ENCODE measurements at regions not wholly inside any gene's neighbourhood (a gene's known extent, or its start where the extent isn't known, plus 50 kb on each side); places are given as distances from the start of the nearest gene placed in this dataset.

DNA sequence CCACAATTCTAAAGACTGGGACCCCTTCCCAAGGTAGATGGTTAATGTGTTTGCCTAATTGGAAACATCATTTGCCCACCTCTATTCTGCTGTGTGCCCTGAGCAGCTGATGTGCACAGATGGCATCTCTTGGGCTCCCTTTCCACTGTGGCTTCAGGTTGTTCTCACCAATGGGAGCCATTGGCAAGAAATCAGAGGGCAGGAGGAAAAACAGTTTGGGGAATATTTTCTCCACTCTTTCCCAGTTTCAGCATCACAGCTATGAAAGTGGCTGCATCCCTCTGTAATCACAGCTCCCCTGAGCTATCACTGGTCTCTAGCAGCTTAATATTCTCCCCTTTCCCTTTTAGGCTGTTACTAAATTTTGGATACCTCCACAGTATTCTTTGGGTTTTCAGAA lies 911.6 kb upstream of the SEMA6A start:
- H3K4me3 Mint-ChIP-seq = no peak overlapping the region
- H3K9me3 Mint-ChIP-seq = no peaks in the 10 kb centered on the region
- no peak for DNase-seq
- no peaks in the 10 kb centered on the region for H3K4me1 Mint-ChIP-seq
- no peaks in the 10 kb centered on the region for H3K36me3 Mint-ChIP-seq (ENCODE audit: low read depth)
- H3K27ac Mint-ChIP-seq = no peak overlapping the region
- intact Hi-C loops (cut with micrococcal nuclease) = no loop called here
- no peaks in the 10 kb centered on the region for H3K27me3 Mint-ChIP-seq

DNA sequence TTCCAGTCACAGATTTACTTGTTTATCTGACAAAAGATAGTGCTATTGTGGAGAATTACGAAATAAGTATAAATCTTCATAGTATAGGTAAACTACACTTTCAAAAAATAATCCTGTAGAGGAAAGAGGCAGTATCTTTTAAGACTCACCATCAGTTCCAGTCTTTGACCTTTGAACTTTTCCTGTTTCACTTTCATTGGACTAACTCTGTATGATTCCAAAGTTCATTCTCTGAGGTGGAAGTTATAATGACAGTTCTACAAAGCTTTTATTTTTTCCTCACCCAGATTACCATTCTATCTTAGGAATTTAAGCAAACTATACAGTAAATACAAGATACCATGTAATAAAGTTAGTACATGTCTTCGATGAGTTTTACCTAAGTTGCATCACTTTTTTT lies 901.3 kb upstream of the SEMA6A start:
- no peak overlapping the region for H3K4me3 Mint-ChIP-seq
- H3K27me3 Mint-ChIP-seq = no peaks in the 10 kb centered on the region
- no peak overlapping the region for H3K27ac Mint-ChIP-seq
- DNase-seq = no peak
- H3K4me1 Mint-ChIP-seq = no peaks in the 10 kb centered on the region
- no peaks in the 10 kb centered on the region for H3K36me3 Mint-ChIP-seq (ENCODE audit: low read depth)
- intact Hi-C loops (cut with micrococcal nuclease) = no loop called here
- H3K9me3 Mint-ChIP-seq = no peaks in the 10 kb centered on the region

DNA sequence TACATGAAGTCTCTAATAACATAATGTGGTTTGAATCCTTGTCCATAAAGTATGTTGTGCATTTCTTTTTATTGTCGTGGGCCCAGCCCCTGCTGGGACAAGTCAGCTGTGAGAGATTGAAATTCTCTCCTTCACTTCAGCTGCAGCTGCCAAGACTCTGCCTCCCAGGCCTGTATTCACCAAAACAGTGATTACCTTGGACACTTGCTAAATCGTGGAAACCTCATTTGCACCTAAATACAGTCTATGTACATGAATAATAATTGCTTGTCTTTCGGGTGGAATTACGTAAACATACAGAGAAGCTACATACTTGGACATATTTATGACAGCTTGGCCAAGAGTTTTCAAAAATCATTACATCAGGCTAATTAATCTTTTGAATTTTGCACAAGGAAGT lies 898.5 kb upstream of the SEMA6A start:
- no peak for DNase-seq
- Mint-ChIP-seq H3K4me1 (no peaks in the 10 kb centered on the region), H3K27ac (no peak overlapping the region), H3K36me3 (ENCODE audit: low read depth) (no peaks in the 10 kb centered on the region), H3K27me3 (no peaks in the 10 kb centered on the region), H3K4me3 (no peak overlapping the region), H3K9me3 (no peaks in the 10 kb centered on the region)
- intact Hi-C loops (cut with micrococcal nuclease) = no loop called here

DNA sequence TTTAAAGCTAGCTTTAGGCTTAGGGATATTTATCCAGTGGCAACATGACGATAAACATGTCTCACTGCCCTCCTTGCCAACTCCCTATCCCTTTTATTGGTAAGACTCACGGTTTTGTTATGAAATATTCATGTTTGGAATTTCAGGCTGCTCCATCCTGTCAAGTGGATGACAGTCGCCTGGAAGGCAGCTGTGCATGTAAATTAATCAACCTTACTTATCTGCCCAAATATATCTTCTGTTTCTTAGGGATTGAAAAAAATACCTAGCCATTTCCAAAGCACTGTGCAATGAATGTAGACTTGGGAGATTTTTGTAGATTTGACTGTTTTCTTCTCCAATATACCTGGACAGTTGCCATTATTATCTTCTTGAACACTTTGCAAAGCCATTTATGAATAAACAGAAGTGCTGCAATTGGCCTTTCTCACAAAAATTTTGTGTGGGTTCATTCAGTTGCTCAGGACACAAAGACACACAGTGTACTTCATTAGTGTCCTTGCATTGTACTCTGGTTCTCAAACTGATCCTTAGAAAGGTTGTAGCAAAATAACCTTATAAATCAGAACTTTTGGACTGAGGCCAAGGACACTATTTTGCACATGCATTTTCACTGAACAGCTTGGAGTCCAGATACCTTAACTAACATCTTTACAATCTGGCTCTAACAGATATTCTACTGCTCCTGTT lies 889.4 kb upstream of the SEMA6A start:
- no peak for DNase-seq
- intact Hi-C loops (cut with micrococcal nuclease) = no loop called here
- no peaks in the 10 kb centered on the region for H3K36me3 Mint-ChIP-seq (ENCODE audit: low read depth)
- H3K4me1 Mint-ChIP-seq = no peaks in the 10 kb centered on the region
- no peaks in the 10 kb centered on the region for H3K27me3 Mint-ChIP-seq
- no peak overlapping the region for H3K4me3 Mint-ChIP-seq
- no peak overlapping the region for H3K27ac Mint-ChIP-seq
- no peaks in the 10 kb centered on the region for H3K9me3 Mint-ChIP-seq

DNA sequence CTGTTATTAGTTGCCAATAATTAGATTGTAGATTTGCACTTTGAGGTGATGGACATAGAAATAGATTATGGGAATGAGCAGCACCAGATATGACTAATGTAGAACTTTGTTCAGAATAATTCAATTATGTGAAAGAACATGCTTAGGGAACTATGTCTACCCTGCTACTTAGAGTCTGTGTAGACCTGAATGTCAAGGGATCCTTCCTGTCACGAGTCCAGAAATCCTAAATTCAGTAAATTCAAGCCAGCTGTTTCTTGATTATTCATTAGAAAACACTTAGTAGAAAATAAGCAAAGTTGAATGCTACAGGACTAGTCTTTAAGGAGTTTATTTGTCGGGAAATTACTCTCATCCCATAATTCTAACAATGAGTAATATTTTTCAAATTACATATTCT lies 887.3 kb upstream of the SEMA6A start:
- H3K4me1 Mint-ChIP-seq = no peaks in the 10 kb centered on the region
- H3K9me3 Mint-ChIP-seq = no peaks in the 10 kb centered on the region
- H3K27ac Mint-ChIP-seq = no peak overlapping the region
- no peak overlapping the region for H3K4me3 Mint-ChIP-seq
- no peaks in the 10 kb centered on the region for H3K27me3 Mint-ChIP-seq
- no peaks in the 10 kb centered on the region for H3K36me3 Mint-ChIP-seq (ENCODE audit: low read depth)
- intact Hi-C loops (cut with micrococcal nuclease) = no loop called here
- no peak for DNase-seq

DNA sequence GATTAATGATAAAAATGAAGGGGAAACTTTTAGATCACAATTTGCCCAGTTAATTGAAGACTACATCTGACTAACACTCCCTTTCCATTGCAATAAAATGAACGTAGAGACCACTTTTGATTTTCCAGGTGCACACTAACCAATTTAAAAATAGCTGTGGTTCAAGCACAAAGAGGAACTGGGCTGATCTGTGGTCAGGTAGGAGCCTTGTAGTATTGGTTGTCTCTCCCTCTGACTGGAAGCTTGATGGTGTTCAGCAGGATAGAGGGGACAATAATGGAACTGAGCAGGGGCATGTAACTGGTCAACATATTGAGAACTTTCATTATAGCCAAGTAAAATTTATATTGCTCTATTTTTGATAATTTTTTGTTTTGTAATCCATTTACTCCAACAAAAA lies 886.8 kb upstream of the SEMA6A start:
- intact Hi-C loops (cut with micrococcal nuclease) = no loop called here
- Mint-ChIP-seq H3K9me3 (no peaks in the 10 kb centered on the region), H3K4me1 (no peaks in the 10 kb centered on the region), H3K27ac (no peak overlapping the region), H3K4me3 (no peak overlapping the region), H3K36me3 (ENCODE audit: low read depth) (no peaks in the 10 kb centered on the region), H3K27me3 (no peaks in the 10 kb centered on the region)
- DNase-seq = no peak

DNA sequence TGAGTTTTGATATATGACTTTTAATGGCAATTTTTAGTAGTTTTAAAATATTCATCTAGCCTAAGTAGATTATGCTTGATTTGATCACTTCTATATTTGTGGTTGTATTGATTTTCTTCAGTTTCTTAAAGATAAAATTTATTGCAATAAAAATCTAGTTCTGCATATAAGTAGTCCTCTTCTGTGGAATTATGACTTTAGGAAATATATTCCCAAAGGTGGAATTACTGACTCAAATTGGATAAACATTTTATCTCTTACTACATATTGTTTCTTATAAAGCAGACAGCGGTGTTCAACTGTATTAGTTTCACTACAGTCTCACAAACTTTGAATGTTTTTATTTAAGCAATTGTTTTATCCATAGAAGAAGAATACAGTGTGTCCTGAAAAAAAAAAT lies 883.0 kb upstream of the SEMA6A start:
- no peaks in the 10 kb centered on the region for H3K9me3 Mint-ChIP-seq
- no peak overlapping the region for H3K4me3 Mint-ChIP-seq
- no peak overlapping the region for H3K27ac Mint-ChIP-seq
- peaks cover 7% of the 10 kb centered on the region for H3K4me1 Mint-ChIP-seq
- no peaks in the 10 kb centered on the region for H3K36me3 Mint-ChIP-seq (ENCODE audit: low read depth)
- H3K27me3 Mint-ChIP-seq = no peaks in the 10 kb centered on the region
- intact Hi-C loops (cut with micrococcal nuclease) = no loop called here
- DNase-seq = no peak

DNA sequence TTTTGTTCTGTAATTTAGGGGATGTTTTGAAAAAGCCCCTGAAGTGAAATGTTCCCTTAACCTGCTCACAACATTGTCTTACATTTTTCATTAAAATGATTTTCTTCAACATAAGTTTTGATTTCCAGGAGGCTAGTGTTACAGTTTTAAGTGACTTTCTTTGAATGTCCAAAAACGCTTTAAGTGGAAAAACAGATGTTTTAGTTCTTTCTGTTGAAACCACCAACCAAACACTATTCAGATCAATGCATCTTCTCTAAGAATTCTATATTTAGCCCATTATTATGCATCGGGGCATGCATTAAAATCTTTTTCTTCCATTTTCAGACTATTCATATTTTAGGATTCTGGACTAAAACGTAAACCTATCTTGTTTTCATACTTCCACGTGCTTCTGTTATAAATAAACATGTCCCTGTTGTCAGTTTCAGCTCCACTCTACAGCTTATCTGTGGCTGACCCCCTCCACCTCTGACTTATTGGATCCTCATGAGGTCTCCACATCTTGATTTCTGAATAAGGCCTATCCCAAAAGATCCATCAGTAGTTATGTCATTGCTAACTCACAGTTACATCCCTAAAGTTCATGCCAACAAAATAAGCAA lies 882.3 kb upstream of the SEMA6A start:
- Mint-ChIP-seq H3K36me3 (ENCODE audit: low read depth) (no peaks in the 10 kb centered on the region), H3K4me1 (peaks cover 7% of the 10 kb centered on the region), H3K27me3 (no peaks in the 10 kb centered on the region), H3K9me3 (no peaks in the 10 kb centered on the region), H3K27ac (no peak overlapping the region), H3K4me3 (no peak overlapping the region)
- intact Hi-C loops (cut with micrococcal nuclease) = no loop called here
- DNase-seq = no peak

DNA sequence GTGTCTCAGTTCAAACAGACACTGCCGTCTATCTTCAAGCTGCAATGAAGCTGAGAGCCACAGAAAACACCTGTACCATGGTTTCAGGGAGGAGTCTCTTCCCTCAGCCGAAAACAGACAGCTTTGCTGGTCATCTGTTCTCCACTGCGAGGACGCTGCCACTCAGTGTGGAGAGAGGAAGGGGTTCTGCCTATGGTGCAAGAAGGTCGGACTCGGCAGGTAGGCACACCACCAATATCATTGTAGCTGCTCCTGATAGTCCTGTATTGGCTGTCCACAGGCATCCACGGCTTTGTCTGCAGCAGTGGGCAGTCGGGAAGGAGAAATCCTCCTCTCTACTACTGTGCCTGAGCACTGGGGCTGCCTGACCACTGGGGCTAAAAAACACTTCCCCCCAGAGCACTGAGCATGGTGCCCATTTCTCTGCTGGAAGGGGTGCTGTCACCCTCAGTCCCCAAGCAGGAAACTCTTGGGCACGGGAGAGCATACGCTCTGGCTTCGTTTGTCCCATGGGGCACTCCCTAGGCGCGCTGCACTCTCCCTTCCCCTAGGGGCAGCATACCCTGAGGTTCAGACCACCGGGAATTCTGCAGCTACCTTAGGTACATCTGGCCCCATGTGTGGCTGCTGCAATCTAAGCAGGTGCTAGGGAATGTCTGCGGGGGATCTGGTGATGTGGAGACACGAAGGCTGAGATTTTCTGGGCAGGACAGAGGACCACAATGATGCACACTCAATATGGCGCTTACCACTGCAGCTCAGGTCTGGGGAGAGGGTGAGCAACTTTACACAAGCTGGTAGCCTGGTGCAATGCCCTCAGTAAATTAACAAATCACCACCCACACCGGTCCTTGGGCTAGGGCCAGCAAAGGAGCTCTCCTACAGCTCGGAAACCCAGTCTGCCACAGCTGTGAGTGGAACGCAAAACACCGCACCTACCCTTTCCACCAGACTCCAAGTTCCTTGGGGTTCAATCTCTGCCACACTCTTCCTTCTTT lies 880.9 kb upstream of the SEMA6A start:
- H3K27ac Mint-ChIP-seq = no peak overlapping the region
- peak overlapping the region; percentile 61 for H3K4me3 Mint-ChIP-seq
- no peaks in the 10 kb centered on the region for H3K36me3 Mint-ChIP-seq (ENCODE audit: low read depth)
- peaks cover 7% of the 10 kb centered on the region for H3K4me1 Mint-ChIP-seq
- no peaks in the 10 kb centered on the region for H3K27me3 Mint-ChIP-seq
- intact Hi-C loops (cut with micrococcal nuclease) = loop anchor here (2.0 kb wide), 1 partner anchor 1337 kb away; no protein-coding TSS in a partner anchor
- H3K9me3 Mint-ChIP-seq = no peaks in the 10 kb centered on the region
- no peak for DNase-seq

DNA sequence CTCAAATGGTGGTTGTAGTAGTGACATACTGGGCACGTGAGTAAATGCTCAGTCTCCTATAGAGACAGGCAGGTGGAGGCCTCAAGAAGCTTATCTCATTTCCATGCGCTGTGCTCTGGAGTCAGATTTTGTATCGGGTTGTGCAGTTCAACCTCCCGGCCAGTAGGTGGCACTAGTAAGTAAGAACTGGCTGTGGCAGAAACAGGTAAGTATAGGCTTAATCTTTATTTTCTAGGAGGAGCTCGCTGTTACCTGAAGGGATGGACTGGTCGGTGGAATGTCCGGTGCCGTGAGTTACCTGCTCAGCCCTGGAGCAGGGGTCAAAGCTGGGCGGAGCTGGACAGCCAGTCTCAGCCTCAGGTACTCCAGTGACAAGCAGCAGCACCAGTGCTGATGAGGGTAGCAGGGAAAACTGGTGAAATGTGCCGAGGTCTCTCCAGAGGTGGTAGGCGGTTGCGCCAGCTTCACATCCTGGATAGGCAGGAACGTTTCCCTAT lies 880.1 kb upstream of the SEMA6A start:
- intact Hi-C loops (cut with micrococcal nuclease) = loop anchor here (2.0 kb wide), 1 partner anchor 1338 kb away; no protein-coding TSS in a partner anchor
- Mint-ChIP-seq H3K36me3 (ENCODE audit: low read depth) (no peaks in the 10 kb centered on the region), H3K27ac (no peak overlapping the region), H3K4me1 (peaks cover 7% of the 10 kb centered on the region), H3K4me3 (peak overlapping the region; percentile 61), H3K27me3 (no peaks in the 10 kb centered on the region), H3K9me3 (no peaks in the 10 kb centered on the region)
- peak; percentile 82 for DNase-seq

DNA sequence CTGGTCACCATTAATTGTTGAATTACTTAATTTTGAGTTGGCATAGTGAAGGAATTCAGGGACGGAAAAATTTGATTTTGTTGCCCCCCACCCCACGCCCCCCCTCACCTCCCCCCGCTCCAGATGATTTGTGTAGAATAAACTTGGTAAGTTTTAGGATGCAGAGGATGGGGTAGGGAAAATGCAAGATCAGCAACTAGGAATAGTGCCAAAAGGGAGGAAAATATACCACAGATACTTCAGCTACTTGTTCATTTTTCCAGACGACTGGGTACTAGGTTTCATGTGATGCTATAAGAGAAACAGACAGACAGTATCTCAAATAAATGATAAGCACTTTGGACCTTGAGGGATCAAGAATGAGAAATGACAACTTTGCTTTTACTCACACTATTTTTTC lies 862.2 kb upstream of the SEMA6A start:
- Mint-ChIP-seq H3K4me3 (no peak overlapping the region), H3K36me3 (ENCODE audit: low read depth) (no peaks in the 10 kb centered on the region), H3K27ac (no peak overlapping the region), H3K27me3 (no peaks in the 10 kb centered on the region), H3K9me3 (no peaks in the 10 kb centered on the region), H3K4me1 (no peaks in the 10 kb centered on the region)
- no peak for DNase-seq
- intact Hi-C loops (cut with micrococcal nuclease) = no loop called here

DNA sequence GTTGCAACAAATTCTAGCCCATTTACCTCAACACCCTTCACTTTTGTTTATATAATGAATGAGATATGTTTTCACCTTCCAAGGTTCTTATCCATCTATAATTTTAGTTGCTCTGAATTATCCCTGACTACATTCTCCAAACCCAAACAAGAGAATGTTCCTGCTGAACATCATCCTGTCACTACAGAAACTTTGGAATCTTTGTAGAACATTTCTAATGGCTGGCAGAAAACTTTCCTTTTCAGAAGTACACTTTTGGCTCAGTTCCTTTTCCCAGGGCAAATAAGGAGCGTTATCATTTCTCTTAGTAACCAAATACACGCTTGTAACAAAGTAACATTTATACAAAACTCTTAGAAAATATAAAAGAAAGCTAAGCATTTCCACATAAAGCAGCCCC lies 860.6 kb upstream of the SEMA6A start:
- intact Hi-C loops (cut with micrococcal nuclease) = no loop called here
- H3K4me1 Mint-ChIP-seq = no peaks in the 10 kb centered on the region
- no peaks in the 10 kb centered on the region for H3K27me3 Mint-ChIP-seq
- no peaks in the 10 kb centered on the region for H3K36me3 Mint-ChIP-seq (ENCODE audit: low read depth)
- DNase-seq = no peak
- no peak overlapping the region for H3K27ac Mint-ChIP-seq
- H3K9me3 Mint-ChIP-seq = no peaks in the 10 kb centered on the region
- H3K4me3 Mint-ChIP-seq = no peak overlapping the region

DNA sequence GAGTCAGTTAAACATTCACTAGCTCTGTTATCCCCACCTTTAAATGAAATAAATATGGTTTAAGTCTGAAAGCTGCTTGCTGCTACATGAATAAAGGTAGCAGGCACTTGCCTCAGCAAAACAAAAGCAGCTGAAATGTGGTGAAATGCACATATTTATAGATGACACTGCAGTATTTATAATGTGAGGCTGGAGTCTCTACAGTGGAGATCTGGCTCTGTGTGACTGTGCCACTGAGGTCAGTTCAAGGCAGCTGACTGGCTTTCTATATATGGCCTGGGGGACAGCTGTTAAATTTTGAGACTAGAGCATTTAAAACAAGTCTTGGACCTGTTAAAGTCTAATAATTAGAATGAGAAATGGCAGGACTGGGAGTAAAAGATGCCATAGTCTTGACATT lies 859.6 kb upstream of the SEMA6A start:
- DNase-seq = no peak
- no peak overlapping the region for H3K4me3 Mint-ChIP-seq
- H3K36me3 Mint-ChIP-seq (ENCODE audit: low read depth) = no peaks in the 10 kb centered on the region
- no peaks in the 10 kb centered on the region for H3K27me3 Mint-ChIP-seq
- no peaks in the 10 kb centered on the region for H3K4me1 Mint-ChIP-seq
- H3K27ac Mint-ChIP-seq = no peak overlapping the region
- intact Hi-C loops (cut with micrococcal nuclease) = no loop called here
- no peaks in the 10 kb centered on the region for H3K9me3 Mint-ChIP-seq

DNA sequence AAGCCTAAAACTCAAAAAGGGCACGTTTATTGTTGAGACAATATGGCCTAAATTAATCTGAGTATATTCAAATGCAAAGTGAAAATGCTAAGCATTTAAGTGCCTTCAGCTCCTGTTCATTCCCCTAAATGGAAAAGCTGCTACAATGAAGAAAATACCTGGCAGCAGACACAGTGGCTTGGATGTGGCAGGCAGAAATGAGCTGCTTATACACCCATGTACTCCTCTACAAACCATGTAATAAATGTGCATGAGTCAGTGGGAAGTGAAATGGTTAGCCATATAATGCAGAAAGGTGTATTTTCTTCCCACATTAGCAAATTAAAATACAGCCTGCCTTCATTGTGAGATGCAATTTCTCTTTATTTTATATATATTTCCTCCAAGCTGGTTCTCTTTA lies 859.2 kb upstream of the SEMA6A start:
- Mint-ChIP-seq H3K9me3 (no peaks in the 10 kb centered on the region), H3K36me3 (ENCODE audit: low read depth) (no peaks in the 10 kb centered on the region), H3K4me1 (no peaks in the 10 kb centered on the region), H3K27ac (no peak overlapping the region), H3K27me3 (no peaks in the 10 kb centered on the region), H3K4me3 (no peak overlapping the region)
- intact Hi-C loops (cut with micrococcal nuclease) = no loop called here
- DNase-seq = no peak

All from activated CD4-positive, alpha-beta T cell treated with anti-CD3 and anti-CD28 coated beads, Interleukin-2, amount 10 ng/mL, durations not matched to agents 24 days and 14 days (primary cell).